ENCODE measurements at regions not wholly inside any gene's neighbourhood (a gene's known extent, or its start where the extent isn't known, plus 50 kb on each side); places are given as distances from the start of the nearest gene placed in this dataset.
"Not testable (repeated sequence)": the region's sequence is repeated elsewhere in the genome, so short reads cannot be mapped to it uniquely, and the experiment has no call there.

- no peak for DNase-seq
Measured at GRCh38 chr10:36764823-36765222, 360.6 kb upstream of the ANKRD30A start.

- DNase-seq = no peak
Measured at GRCh38 chr10:36761121-36761520, 364.3 kb upstream of the ANKRD30A start.

- no peak for DNase-seq
Measured at GRCh38 chr10:36759141-36759805, 366.1 kb upstream of the ANKRD30A start.

GRCh38 chr10:36748128-36748871 is 377.1 kb upstream of the ANKRD30A start:
- DNase-seq = no peak

- DNase-seq = no peak
Measured at GRCh38 chr10:36739884-36740445, 385.4 kb upstream of the ANKRD30A start.

GRCh38 chr10:36738738-36739431 is 386.5 kb upstream of the ANKRD30A start:
- DNase-seq = no peak

- DNase-seq = no peak
Measured at GRCh38 chr10:36736311-36736710, 389.1 kb upstream of the ANKRD30A start.

- DNase-seq = not testable (repeated sequence)
Measured at GRCh38 chr10:36734590-36734989, 390.8 kb upstream of the ANKRD30A start.

GRCh38 chr10:36730316-36730715 is 395.1 kb upstream of the ANKRD30A start:
- DNase-seq = no peak

- no peak for DNase-seq
Measured at GRCh38 chr10:36728626-36729025, 396.8 kb upstream of the ANKRD30A start.

GRCh38 chr10:36725581-36726520 is 399.5 kb upstream of the ANKRD30A start:
- peak; percentile 88 for DNase-seq

GRCh38 chr10:36722777-36723176 is 402.6 kb upstream of the ANKRD30A start:
- no peak for DNase-seq

GRCh38 chr10:36721871-36722270 is 403.5 kb upstream of the ANKRD30A start:
- no peak for DNase-seq

GRCh38 chr10:36720895-36721294 is 404.5 kb upstream of the ANKRD30A start:
- no peak for DNase-seq

- no peak for DNase-seq
Measured at GRCh38 chr10:36717118-36717517, 408.3 kb upstream of the ANKRD30A start.

GRCh38 chr10:36716291-36716690 is 409.1 kb upstream of the ANKRD30A start:
- no peak for DNase-seq

- DNase-seq = no peak
Measured at GRCh38 chr10:36712695-36713094, 412.7 kb upstream of the ANKRD30A start.

- no peak for DNase-seq
Measured at GRCh38 chr10:36711361-36711760, 414.0 kb upstream of the ANKRD30A start.

- no peak for DNase-seq
Measured at GRCh38 chr10:36704124-36704523, 421.3 kb upstream of the ANKRD30A start.

- DNase-seq = no peak
Measured at GRCh38 chr10:36703179-36703578, 422.2 kb upstream of the ANKRD30A start.

- DNase-seq = no peak
Measured at GRCh38 chr10:36700123-36700522, 425.3 kb upstream of the ANKRD30A start.

GRCh38 chr10:36692759-36693158 is 432.6 kb upstream of the ANKRD30A start:
- no peak for DNase-seq
